ENCODE measurements at regions not wholly inside any gene's neighbourhood (a gene's known extent, or its start where the extent isn't known, plus 50 kb on each side); places are given as distances from the start of the nearest gene placed in this dataset.

GRCh38 chr12:126482238-126482889 is 1417.1 kb downstream of the AACS start:
- TF ChIP-seq POLR2AphosphoS5 (IDR thresholded peaks at IDR 0.05) (no peak), EP300 (IDR thresholded peaks at IDR 0.05) (no peak)
